H9 (cell line): ENCODE measurements at regions not wholly inside any gene's neighbourhood (a gene's known extent, or its start where the extent isn't known, plus 50 kb on each side); places are given as distances from the start of the nearest gene placed in this dataset.
"Not testable (repeated sequence)": the region's sequence is repeated elsewhere in the genome, so short reads cannot be mapped to it uniquely, and the experiment has no call there.

Experiments used
- DNase-seq: peaks from one replicate; pipeline ENCODE4 v3.0.0-alpha.2; 2017
- H2AFZ ChIP-seq: one replicate; pipeline ENCODE4 v1.6.1; 2013; ENCODE audit warnings: mild to moderate bottlenecking, low read length, control low read depth, moderate library complexity
- H2AK5ac ChIP-seq: 2 replicates; pipeline ENCODE4 v1.6.1; 2013; ENCODE audit warnings: low read length, control low read depth, mixed read lengths; ENCODE audit not compliant: insufficient read length
- H2BK120ac ChIP-seq: one replicate; pipeline ENCODE4 v1.6.1; 2013; ENCODE audit warnings: low read depth, mild to moderate bottlenecking, low read length, control low read depth, inconsistent platforms; ENCODE audit not compliant: poor library complexity, severe bottlenecking
- H2BK12ac ChIP-seq: 2 replicates; pipeline ENCODE4 v1.6.1; 2013; ENCODE audit warnings: low read length, control low read depth, mixed read lengths, low read depth; ENCODE audit not compliant: insufficient read length
- H2BK15ac ChIP-seq: 2 replicates; pipeline ENCODE4 v1.6.1; 2013; ENCODE audit warnings: low read depth, low read length, control low read depth
- H2BK20ac ChIP-seq: one replicate; pipeline ENCODE4 v1.6.1; 2013; ENCODE audit warnings: low read depth, mild to moderate bottlenecking, low read length, control low read depth, inconsistent platforms; ENCODE audit not compliant: poor library complexity, severe bottlenecking
- H2BK5ac ChIP-seq: 2 replicates; pipeline ENCODE4 v1.6.1; 2013; ENCODE audit warnings: low read length, control low read depth, mixed read lengths; ENCODE audit not compliant: insufficient read length
- H3K14ac ChIP-seq: 2 replicates; pipeline ENCODE4 v1.6.1; 2013; ENCODE audit warnings: low read length, control low read depth; ENCODE audit not compliant: insufficient read depth
- H3K18ac ChIP-seq: 2 replicates; pipeline ENCODE4 v1.6.1; 2013; ENCODE audit warnings: low read depth, mild to moderate bottlenecking, mixed read lengths, low read length, control low read depth; ENCODE audit not compliant: insufficient read length
- H3K23ac ChIP-seq: 2 replicates; pipeline ENCODE4 v1.6.1; 2013; ENCODE audit warnings: low read length, control low read depth, mixed read lengths, low read depth; ENCODE audit not compliant: insufficient read length
- H3K23me2 ChIP-seq: 2 replicates; pipeline ENCODE4 v1.6.1; 2013; ENCODE audit warnings: low read depth, mild to moderate bottlenecking, mixed read lengths, low read length, control low read depth; ENCODE audit not compliant: insufficient read length, poor library complexity, severe bottlenecking
- H3K27ac ChIP-seq: 2 replicates; pipeline ENCODE4 v1.5.1; 2013; ENCODE audit warnings: low read length, control low read depth, mixed read lengths, low read depth; ENCODE audit not compliant: insufficient read length
- H3K27me3 ChIP-seq: 2 replicates; pipeline ENCODE4 v1.6.1; 2013; ENCODE audit warnings: low read length, control low read depth, inconsistent platforms; ENCODE audit not compliant: insufficient read depth
- H3K4ac ChIP-seq: 2 replicates; pipeline ENCODE4 v1.6.1; 2013; ENCODE audit warnings: low read depth, mild to moderate bottlenecking, control low read depth, inconsistent platforms, low read length, moderate library complexity
- H3K4me1 ChIP-seq: 2 replicates; pipeline ENCODE4 v1.6.1; 2013; ENCODE audit warnings: low read length, control low read depth, inconsistent platforms; ENCODE audit not compliant: insufficient read depth
- H3K4me2 ChIP-seq: 2 replicates; pipeline ENCODE4 v1.6.1; 2013; ENCODE audit warnings: low read length, control low read depth, mixed read lengths; ENCODE audit not compliant: insufficient read length, insufficient read depth
- H3K56ac ChIP-seq: 2 replicates; pipeline ENCODE4 v1.6.1; 2013; ENCODE audit warnings: low read depth, mild to moderate bottlenecking, mixed read lengths, low read length, control low read depth; ENCODE audit not compliant: insufficient read length
- H3K79me1 ChIP-seq: 2 replicates; pipeline ENCODE4 v1.6.1; 2013; ENCODE audit warnings: low read depth, mild to moderate bottlenecking, moderate library complexity, low read length, control low read depth, inconsistent platforms; ENCODE audit not compliant: insufficient read depth, poor library complexity, severe bottlenecking
- H3K79me2 ChIP-seq: 2 replicates; pipeline ENCODE4 v1.6.1; 2013; ENCODE audit warnings: low read length, control low read depth, inconsistent platforms; ENCODE audit not compliant: insufficient read depth
- H3K9ac ChIP-seq: 2 replicates; pipeline ENCODE4 v1.6.1; 2013; ENCODE audit warnings: low read length, control low read depth, mixed read lengths; ENCODE audit not compliant: insufficient read length; ENCODE audit errors: extremely low read depth
- H3K9me3 ChIP-seq: one replicate; pipeline ENCODE4 v1.6.1; 2013; ENCODE audit warnings: low read depth, low read length, inconsistent platforms; ENCODE audit not compliant: control insufficient read depth
- H3T11ph ChIP-seq: one replicate; pipeline ENCODE4 v1.6.1; 2013; ENCODE audit warnings: mild to moderate bottlenecking, low read length, control low read depth, inconsistent platforms
- H4K20me1 ChIP-seq: one replicate; pipeline ENCODE4 v1.6.1; 2013; ENCODE audit not compliant: control insufficient read depth, insufficient read length, insufficient read depth
- H4K5ac ChIP-seq: 2 replicates; pipeline ENCODE4 v1.6.1; 2013; ENCODE audit warnings: low read depth, mild to moderate bottlenecking, mixed read lengths, low read length, control low read depth; ENCODE audit not compliant: insufficient read length
- H4K8ac ChIP-seq: replicated peaks from 2 replicates; pipeline ENCODE4 v1.6.1; 2013; ENCODE audit warnings: low read length, control low read depth, mixed read lengths, low read depth; ENCODE audit not compliant: insufficient read length
- H4K91ac ChIP-seq: 2 replicates; pipeline ENCODE4 v1.6.1; 2013; ENCODE audit warnings: low read depth, mild to moderate bottlenecking, moderate library complexity, mixed read lengths, low read length, control low read depth; ENCODE audit not compliant: insufficient read length
- H3K27ac Mint-ChIP-seq, 3 experiments: 2 replicates in 2 of 3; 3 replicates in 1 of 3; pipeline ENCODE4 v1.8.0; 2020 to 2021; ENCODE audit warnings: mixed read lengths in 3 of 3, mild to moderate bottlenecking in 1 of 3, moderate library complexity in 1 of 3
- H3K27me3 Mint-ChIP-seq: 2 replicates; pipeline ENCODE4 v1.8.0; 2021; ENCODE audit warnings: low read depth, mild to moderate bottlenecking, moderate library complexity, mixed read lengths
- H3K36me3 Mint-ChIP-seq, 3 experiments: 2 replicates in 2 of 3; 3 replicates in 1 of 3; pipeline ENCODE4 v1.8.0; 2020 to 2021; ENCODE audit warnings: low read depth in 3 of 3, mixed read lengths in 3 of 3; ENCODE audit not compliant: insufficient read depth in 1 of 3
- H3K4me1 Mint-ChIP-seq, 2 experiments: 2 replicates each; pipeline ENCODE4 v1.8.0; 2020; ENCODE audit warnings: mixed read lengths in 2 of 2
- H3K4me3 Mint-ChIP-seq, 2 experiments: 2 replicates in 1 of 2; 3 replicates in 1 of 2; pipeline ENCODE4 v1.8.0; 2020 to 2021; ENCODE audit warnings: mild to moderate bottlenecking in 2 of 2, mixed read lengths in 2 of 2, moderate library complexity in 1 of 2
- H3K9me3 Mint-ChIP-seq, 2 experiments: 2 replicates in 1 of 2; 3 replicates in 1 of 2; pipeline ENCODE4 v1.8.0; 2020; ENCODE audit warnings: mild to moderate bottlenecking in 2 of 2, mixed read lengths in 2 of 2, moderate library complexity in 1 of 2
- CTCF ChIP-seq: fragments of 200-600 bp; sonication (generic); conservative IDR thresholded peaks from 3 replicates; pipeline ENCODE4 v1.8.0; 2021; ENCODE audit warnings: antibody characterized with exemption, mild to moderate bottlenecking
- WGBS: extraction: QIAGEN DNeasy Blood & Tissue Kit; methylation state at CpG from one replicate; pipeline ENCODE4 v1.1.7; 2013; ENCODE audit warnings: missing lambda C conversion rate, low lambda C conversion rate, mixed read lengths; ENCODE audit not compliant: insufficient read length; ENCODE audit errors: extremely low coverage; 5-methylcytosine and 5-hydroxymethylcytosine counted together

- Histone ChIP-seq H3K4ac (no peak overlapping the region), H3K9me3 (peaks cover 96% of the 10 kb centered on the region), H3K23ac (no peak overlapping the region), H4K5ac (no peak overlapping the region), H2AK5ac (no peak overlapping the region), H2AFZ (no peak overlapping the region), H3K27me3 (no peaks in the 10 kb centered on the region), H3K18ac (no peak overlapping the region), H3K79me2 (no peaks in the 10 kb centered on the region), H3K23me2 (no peaks in the 10 kb centered on the region), H3T11ph (no peak overlapping the region), H2BK15ac (no peak overlapping the region), H3K79me1 (no peaks in the 10 kb centered on the region), H2BK12ac (no peak overlapping the region), H3K9ac (no peak overlapping the region), H3K14ac (no peak overlapping the region), H3K4me2 (no peak overlapping the region), H4K91ac (no peak overlapping the region), H4K20me1 (no peaks in the 10 kb centered on the region), H2BK5ac (no peak overlapping the region), H4K8ac (no peak overlapping the region), H3K27ac (no peak overlapping the region), H3K56ac (no peak overlapping the region), H2BK120ac (no peak overlapping the region), H3K4me1 (no peaks in the 10 kb centered on the region), H2BK20ac (no peak overlapping the region)
- Mint-ChIP-seq H3K27me3 (peaks cover 7% of the 10 kb centered on the region), H3K4me3 (no peak overlapping the region), H3K27ac (no peak overlapping the region), H3K9me3 (peaks cover 93% of the 10 kb centered on the region in 2 experiments), H3K4me1 (no peaks in the 10 kb centered on the region), H3K36me3 (peaks cover 10 to 66% (median 30%) of the 10 kb centered on the region in 3 experiments)
- WGBS: no CpG with 5 or more reads among the region's 2 CpGs
- no peak for TF ChIP-seq CTCF
- no peak for DNase-seq
Measured at GRCh38 chr15:21267226-21267625, 173.1 kb downstream of the POTEB3 start.

GRCh38 chr15:21265628-21266027 lies 174.7 kb downstream of the POTEB3 start:
- H3K14ac ChIP-seq, H2BK5ac ChIP-seq, H3K79me2 ChIP-seq, H3K4me1 Mint-ChIP-seq, H3K4me3 Mint-ChIP-seq, H3K4me1 ChIP-seq, H4K5ac ChIP-seq, H4K20me1 ChIP-seq, H3K23ac ChIP-seq, H3K23me2 ChIP-seq, DNase-seq, H3K79me1 ChIP-seq, H3K4me2 ChIP-seq, H3K4ac ChIP-seq, H4K91ac ChIP-seq, H3K56ac ChIP-seq, H2AFZ ChIP-seq, H2AK5ac ChIP-seq, H2BK12ac ChIP-seq, H2BK120ac ChIP-seq, H3K27ac Mint-ChIP-seq, H3K18ac ChIP-seq, H3K27me3 ChIP-seq, H3K27ac ChIP-seq, H3K9ac ChIP-seq, H3T11ph ChIP-seq, H4K8ac ChIP-seq, H2BK15ac ChIP-seq, H2BK20ac ChIP-seq: not testable (repeated sequence)
- peaks cover 97% of the 10 kb centered on the region for H3K9me3 ChIP-seq
- H3K36me3 Mint-ChIP-seq: peaks cover 23 to 69% (median 40%) of the 10 kb centered on the region in 3 experiments
- peaks cover 15% of the 10 kb centered on the region for H3K27me3 Mint-ChIP-seq
- no CpG with 5 or more reads among the region's 3 CpGs for WGBS
- H3K9me3 Mint-ChIP-seq: peaks cover 93% of the 10 kb centered on the region in 2 experiments
